MCF 10A (cell line): ENCODE measurements at regions not wholly inside any gene's neighbourhood (a gene's known extent, or its start where the extent isn't known, plus 50 kb on each side); places are given as distances from the start of the nearest gene placed in this dataset.

Experiments
- BruUV-seq: library from RNA; stranded (reverse); fragments of 400-500 nt; replicated peaks from 2 replicates; lab custom pipeline; 2021; lab: Mats Ljungman, UMichigan
- CTCF ChIA-PET: fragments of 300-600 bp; sonication (Branson Sonifier 250); formaldehyde crosslinking; extraction: SDS; loops from one replicate; lab custom pipeline; 2021; ENCODE audit warnings: antibody characterized with exemption, inconsistent platforms; lab: Yijun Ruan, JAX
- POLR2A ChIA-PET: fragments of 300-600, 350-650 bp; sonication (Branson Sonifier 250); formaldehyde crosslinking; extraction: SDS; loops from one replicate; lab custom pipeline; 2020; ENCODE audit warnings: antibody characterized with exemption, inconsistent platforms; lab: Yijun Ruan, JAX
- DNase-seq: peaks from one replicate; pipeline ENCODE4 v3.0.0-alpha.2; 2018; ENCODE audit not compliant: unreplicated experiment
- H3K27ac Mint-ChIP-seq: one replicate; pipeline ENCODE4 v1.8.0; 2022; ENCODE audit warnings: mild to moderate bottlenecking, low read depth, mixed read lengths; ENCODE audit not compliant: unreplicated experiment
- H3K27me3 Mint-ChIP-seq: one replicate; pipeline ENCODE4 v1.8.0; 2022; ENCODE audit warnings: mixed read lengths; ENCODE audit not compliant: insufficient read depth, unreplicated experiment
- H3K36me3 Mint-ChIP-seq: one replicate; pipeline ENCODE4 v1.8.0; 2022; ENCODE audit warnings: mild to moderate bottlenecking, moderate library complexity, mixed read lengths; ENCODE audit not compliant: insufficient read depth, unreplicated experiment
- H3K4me1 Mint-ChIP-seq: one replicate; pipeline ENCODE4 v1.8.0; 2022; ENCODE audit warnings: mixed read lengths; ENCODE audit not compliant: insufficient read depth, unreplicated experiment
- H3K4me3 Mint-ChIP-seq: one replicate; pipeline ENCODE4 v1.8.0; 2022; ENCODE audit warnings: mild to moderate bottlenecking, moderate library complexity, mixed read lengths; ENCODE audit not compliant: unreplicated experiment
- H3K9me3 Mint-ChIP-seq: one replicate; pipeline ENCODE4 v1.8.0; 2022; ENCODE audit warnings: mixed read lengths; ENCODE audit not compliant: unreplicated experiment
- CTCF ChIP-seq: fragments of 200-600 bp; IDR thresholded peaks from one replicate; pipeline ENCODE4 v1.8.0; 2022; ENCODE audit warnings: antibody characterized with exemption, mild to moderate bottlenecking; ENCODE audit not compliant: unreplicated experiment
- intact Hi-C: fragments of 100-400 bp; cut with micrococcal nuclease; formaldehyde crosslinking; loops from 2 replicates; pipeline ENCODE4 v1.14.1; 2022

GRCh38 chr5:135114759-135115158, 80.7 kb upstream of the PITX1 start:
- Mint-ChIP-seq H3K36me3 (no peaks in the 10 kb centered on the region), H3K27me3 (no peaks in the 10 kb centered on the region), H3K4me3 (no peak overlapping the region), H3K4me1 (peaks cover 31% of the 10 kb centered on the region), H3K27ac (no peak overlapping the region), H3K9me3 (no peaks in the 10 kb centered on the region)
- CTCF ChIA-PET, result interaction anchor here (0.7 to 1.8 kb wide), 7 partner anchors 11 to 77 kb away, joined by 3 to 6 read pairs (median 3); no protein-coding TSS in a partner anchor
- POLR2A ChIA-PET, result interaction anchor here (1.0 kb wide), 1 partner anchor 8 kb away, joined by 8 read pairs; no protein-coding TSS in a partner anchor
- TF ChIP-seq CTCF, result no peak
- DNase-seq, result no peak
- no TSS peak for BruUV-seq
- intact Hi-C loops, result no loop called here

GRCh38 chr5:135112008-135112725, 78.1 kb upstream of the PITX1 start:
- no peak for TF ChIP-seq CTCF
- no peak overlapping the region for H3K4me3 Mint-ChIP-seq
- H3K27ac Mint-ChIP-seq, result no peak overlapping the region
- POLR2A ChIA-PET, result interaction anchor here (1.8 kb wide), 1 partner anchor 22 kb away, joined by 4 read pairs; no protein-coding TSS in a partner anchor
- H3K36me3 Mint-ChIP-seq, result no peaks in the 10 kb centered on the region
- H3K4me1 Mint-ChIP-seq, result peaks cover 31% of the 10 kb centered on the region
- peak; percentile 25 for DNase-seq
- H3K27me3 Mint-ChIP-seq, result no peaks in the 10 kb centered on the region
- no TSS peak for BruUV-seq
- intact Hi-C loops, result no loop called here
- H3K9me3 Mint-ChIP-seq, result no peaks in the 10 kb centered on the region
- CTCF ChIA-PET, result interaction anchor here (0.6 to 0.8 kb wide), 2 partner anchors 222 to 237 kb away, joined by 3 read pairs; no protein-coding TSS in a partner anchor

- ChIA-PET CTCF (no interaction called here), POLR2A (interaction anchor here (0.7 to 1.8 kb wide), 4 partner anchors 23 to 102 kb away, joined by 3 to 4 read pairs (median 4); no protein-coding TSS in a partner anchor)
- Mint-ChIP-seq H3K36me3 (no peaks in the 10 kb centered on the region), H3K27ac (no peak overlapping the region), H3K4me3 (no peak overlapping the region), H3K27me3 (no peaks in the 10 kb centered on the region), H3K9me3 (no peaks in the 10 kb centered on the region), H3K4me1 (peaks cover 33% of the 10 kb centered on the region)
- peak; percentile 81 for DNase-seq
- BruUV-seq, result no TSS peak
- intact Hi-C loops, result no loop called here
- no peak for TF ChIP-seq CTCF
Measured at GRCh38 chr5:135110785-135111596, 77.0 kb upstream of the PITX1 start.

GRCh38 chr5:135108992-135109391, 75.0 kb upstream of the PITX1 start:
- Mint-ChIP-seq H3K9me3 (no peaks in the 10 kb centered on the region), H3K36me3 (no peaks in the 10 kb centered on the region), H3K27me3 (no peaks in the 10 kb centered on the region), H3K4me1 (peaks cover 30% of the 10 kb centered on the region), H3K4me3 (no peak overlapping the region), H3K27ac (no peak overlapping the region)
- BruUV-seq, result no TSS peak
- TF ChIP-seq CTCF, result no peak
- ChIA-PET POLR2A (no interaction called here), CTCF (interaction anchor here (0.8 to 1.3 kb wide), 3 partner anchors 56 to 354 kb away, joined by 3 to 7 read pairs (median 4); no protein-coding TSS in a partner anchor)
- intact Hi-C loops, result no loop called here
- DNase-seq, result no peak
